Liver (tissue), 8 donors: ENCODE measurements at regions not wholly inside any gene's neighbourhood (a gene's known extent, or its start where the extent isn't known, plus 50 kb on each side); places are given as distances from the start of the nearest gene placed in this dataset.

Experiments
- DNase-seq: peaks from one replicate; pipeline ENCODE4 v3.0.0-alpha.2; 2017; ENCODE audit warnings: low spot score
- H3K27ac ChIP-seq, 2 donors: one replicate each; pipeline ENCODE4 v1.7.0; 2013; ENCODE audit warnings: inconsistent platforms in 2 of 2, low read length in 2 of 2, control low read depth in 1 of 2, low read depth in 1 of 2, mild to moderate bottlenecking in 1 of 2
- H3K27me3 ChIP-seq, 4 donors: one replicate each; pipeline versions ENCODE4 v1.6.1 to v1.7.0; 2013; ENCODE audit warnings: low read length in 3 of 4, inconsistent platforms in 1 of 4, mild to moderate bottlenecking in 1 of 4, moderate library complexity in 1 of 4; ENCODE audit not compliant: control insufficient read depth in 4 of 4, insufficient read depth in 4 of 4
- H3K36me3 ChIP-seq, 4 donors: one replicate each; pipeline versions ENCODE4 v1.6.1 to v1.7.0; 2013; ENCODE audit warnings: low read length in 3 of 4, mild to moderate bottlenecking in 3 of 4, low read depth in 1 of 4, moderate library complexity in 1 of 4; ENCODE audit not compliant: control insufficient read depth in 4 of 4, insufficient read depth in 3 of 4
- H3K4me1 ChIP-seq, 4 donors: one replicate each; pipeline versions ENCODE4 v1.6.1 to v1.7.0; 2013; ENCODE audit warnings: low read length in 3 of 4, mild to moderate bottlenecking in 3 of 4, moderate library complexity in 1 of 4; ENCODE audit not compliant: control insufficient read depth in 4 of 4, insufficient read depth in 4 of 4
- H3K4me3 ChIP-seq, 3 donors: one replicate each; pipeline versions ENCODE4 v1.6.1 to v1.7.0; 2013; ENCODE audit warnings: low read length in 3 of 3, control low read depth in 1 of 3, low read depth in 1 of 3, mild to moderate bottlenecking in 1 of 3
- H3K9ac ChIP-seq, 2 donors: one replicate each; pipeline ENCODE4 v1.7.0; 2013; ENCODE audit warnings: low read length in 2 of 2, mild to moderate bottlenecking in 2 of 2, moderate library complexity in 2 of 2, control low read depth in 1 of 2, low read depth in 1 of 2
- H3K9me3 ChIP-seq, 4 donors: one replicate each; pipeline versions ENCODE4 v1.6.1 to v1.7.0; 2013; ENCODE audit warnings: low read length in 3 of 4; ENCODE audit not compliant: control insufficient read depth in 4 of 4
- EGR1 ChIP-seq, 2 donors: IDR thresholded peaks; 2 replicates each; pipeline ENCODE4 v1.6.1; 2016 to 2018; ENCODE audit warnings: antibody characterized with exemption in 2 of 2, low read depth in 2 of 2
- FOXA1 ChIP-seq: IDR thresholded peaks from 2 replicates; pipeline ENCODE4 v1.6.1; 2016; ENCODE audit warnings: antibody characterized with exemption
- FOXA2 ChIP-seq: IDR thresholded peaks from 2 replicates; pipeline ENCODE4 v1.6.1; 2016; ENCODE audit warnings: antibody characterized with exemption
- GABPA ChIP-seq, 2 donors: IDR thresholded peaks in 1 of 2; conservative IDR thresholded peaks in 1 of 2; 2 replicates each; pipeline ENCODE4 v1.6.1; 2016; ENCODE audit warnings: antibody characterized with exemption in 2 of 2, mild to moderate bottlenecking in 1 of 2, moderate library complexity in 1 of 2
- HNF4A ChIP-seq, 2 donors: conservative IDR thresholded peaks; 2 replicates each; pipeline ENCODE4 v1.6.1; 2016; ENCODE audit warnings: antibody characterized with exemption in 2 of 2, mild to moderate bottlenecking in 2 of 2
- HNF4G ChIP-seq: IDR thresholded peaks from 2 replicates; pipeline ENCODE4 v1.6.1; 2016; ENCODE audit warnings: antibody characterized with exemption
- JUND ChIP-seq, 2 donors: IDR thresholded peaks; 2 replicates each; pipeline ENCODE4 v1.6.1; 2016; ENCODE audit warnings: antibody characterized with exemption in 2 of 2
- NR2F2 ChIP-seq: IDR thresholded peaks from 2 replicates; pipeline ENCODE4 v1.6.1; 2016; ENCODE audit warnings: antibody characterized with exemption
- RAD21 ChIP-seq, 2 donors: IDR thresholded peaks; 2 replicates each; pipeline ENCODE4 v1.6.1; 2016; ENCODE audit warnings: antibody characterized with exemption in 2 of 2, mild to moderate bottlenecking in 2 of 2
- RXRA ChIP-seq, 2 donors: IDR thresholded peaks; 2 replicates each; pipeline ENCODE4 v1.6.1; 2017 to 2018; ENCODE audit warnings: antibody characterized with exemption in 2 of 2, mild to moderate bottlenecking in 1 of 2
- SP1 ChIP-seq: IDR thresholded peaks from 2 replicates; pipeline ENCODE4 v1.6.1; 2018; ENCODE audit warnings: antibody characterized with exemption, mild to moderate bottlenecking
- TAF1 ChIP-seq: conservative IDR thresholded peaks from 2 replicates; pipeline ENCODE4 v1.6.1; 2016; ENCODE audit warnings: antibody characterized with exemption, mild to moderate bottlenecking
- YY1 ChIP-seq: IDR thresholded peaks from 2 replicates; pipeline ENCODE4 v1.6.1; 2016; ENCODE audit warnings: antibody characterized with exemption, mild to moderate bottlenecking
- WGBS: extraction: QIAGEN DNeasy Blood & Tissue Kit; methylation state at CpG from one replicate; pipeline ENCODE4 v1.1.7; 2013; 5-methylcytosine and 5-hydroxymethylcytosine counted together
- TF ChIP-seq, protein P1 (sequence below): IDR thresholded peaks from 2 replicates; pipeline ENCODE4 v1.6.1; 2016; ENCODE audit warnings: antibody characterized with exemption, mild to moderate bottlenecking
- TF ChIP-seq, protein P2 (sequence below): IDR thresholded peaks from 2 replicates; pipeline ENCODE4 v1.6.1; 2016; ENCODE audit warnings: antibody characterized with exemption
- TF ChIP-seq, protein P3 (sequence below): fragments of 150-350 bp; IDR thresholded peaks from 2 replicates; pipeline ENCODE4 v1.5.1; 2017; ENCODE audit warnings: improper control_type of control experiment, low read depth, low read length; ENCODE audit not compliant: missing input control
- TF ChIP-seq, protein P4 (sequence below): IDR thresholded peaks from 2 replicates; pipeline ENCODE4 v1.6.1; 2016; ENCODE audit warnings: antibody characterized with exemption
- TF ChIP-seq, protein P5 (sequence below): IDR thresholded peaks from 2 replicates; pipeline ENCODE4 v1.6.1; 2016; ENCODE audit warnings: antibody characterized with exemption
- donor health status: healthy.
- donor health status: healthy.
- donor health status: healthy.
- donor health status: healthy.
- donor health status: healthy.

DNA sequence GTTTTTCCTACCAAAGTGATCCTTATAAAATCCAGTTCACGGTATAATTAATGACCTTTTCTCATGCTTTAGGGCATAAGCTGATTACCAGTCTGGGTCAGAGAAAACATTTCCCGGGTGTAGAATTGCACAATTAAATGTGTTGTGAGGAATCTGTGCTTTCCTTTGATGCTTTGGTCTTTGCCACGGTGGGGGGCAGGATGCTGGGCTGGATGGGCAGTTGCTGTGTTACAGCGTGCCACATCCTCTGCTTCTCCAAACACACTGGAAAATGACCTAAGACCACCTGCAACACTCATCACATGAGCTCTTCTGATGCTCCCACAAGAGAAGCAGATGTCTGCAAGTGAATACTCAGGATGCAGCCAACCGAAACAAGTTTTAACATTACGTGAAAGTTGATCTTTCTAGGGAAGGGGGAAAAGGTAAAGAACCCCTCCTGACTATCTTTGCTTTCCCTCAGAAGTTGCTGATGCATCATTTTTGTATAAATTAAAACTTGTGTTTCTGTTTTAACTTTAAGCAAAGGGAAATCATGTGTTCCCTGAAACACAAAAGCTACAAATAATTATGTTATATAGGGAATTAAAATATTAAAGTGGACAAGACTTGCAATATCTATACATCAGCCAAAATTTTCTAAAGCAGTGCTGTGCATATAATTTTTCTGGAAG, 515.3 kb upstream of the NR5A2 start:
- Histone ChIP-seq H3K4me1 (no peaks in the 10 kb centered on the region), H3K27me3 (no peaks in the 10 kb centered on the region), H3K9me3 (no peaks in the 10 kb centered on the region), H3K4me3 (no peak overlapping the region), H3K27ac (no peak overlapping the region), H3K9ac (no peak overlapping the region), H3K36me3 (no peaks in the 10 kb centered on the region)
- TF ChIP-seq, protein P1, sequence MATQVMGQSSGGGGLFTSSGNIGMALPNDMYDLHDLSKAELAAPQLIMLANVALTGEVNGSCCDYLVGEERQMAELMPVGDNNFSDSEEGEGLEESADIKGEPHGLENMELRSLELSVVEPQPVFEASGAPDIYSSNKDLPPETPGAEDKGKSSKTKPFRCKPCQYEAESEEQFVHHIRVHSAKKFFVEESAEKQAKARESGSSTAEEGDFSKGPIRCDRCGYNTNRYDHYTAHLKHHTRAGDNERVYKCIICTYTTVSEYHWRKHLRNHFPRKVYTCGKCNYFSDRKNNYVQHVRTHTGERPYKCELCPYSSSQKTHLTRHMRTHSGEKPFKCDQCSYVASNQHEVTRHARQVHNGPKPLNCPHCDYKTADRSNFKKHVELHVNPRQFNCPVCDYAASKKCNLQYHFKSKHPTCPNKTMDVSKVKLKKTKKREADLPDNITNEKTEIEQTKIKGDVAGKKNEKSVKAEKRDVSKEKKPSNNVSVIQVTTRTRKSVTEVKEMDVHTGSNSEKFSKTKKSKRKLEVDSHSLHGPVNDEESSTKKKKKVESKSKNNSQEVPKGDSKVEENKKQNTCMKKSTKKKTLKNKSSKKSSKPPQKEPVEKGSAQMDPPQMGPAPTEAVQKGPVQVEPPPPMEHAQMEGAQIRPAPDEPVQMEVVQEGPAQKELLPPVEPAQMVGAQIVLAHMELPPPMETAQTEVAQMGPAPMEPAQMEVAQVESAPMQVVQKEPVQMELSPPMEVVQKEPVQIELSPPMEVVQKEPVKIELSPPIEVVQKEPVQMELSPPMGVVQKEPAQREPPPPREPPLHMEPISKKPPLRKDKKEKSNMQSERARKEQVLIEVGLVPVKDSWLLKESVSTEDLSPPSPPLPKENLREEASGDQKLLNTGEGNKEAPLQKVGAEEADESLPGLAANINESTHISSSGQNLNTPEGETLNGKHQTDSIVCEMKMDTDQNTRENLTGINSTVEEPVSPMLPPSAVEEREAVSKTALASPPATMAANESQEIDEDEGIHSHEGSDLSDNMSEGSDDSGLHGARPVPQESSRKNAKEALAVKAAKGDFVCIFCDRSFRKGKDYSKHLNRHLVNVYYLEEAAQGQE = no peak
- TF ChIP-seq FOXA2 (no peak), RAD21 (IDR thresholded peaks at IDR 0.05) (no peak), EGR1 (IDR thresholded peaks at IDR 0.05; ENCODE audit: low read depth in 2 of 2) (no peak), HNF4G (no peak), TAF1 (no peak)
- TF ChIP-seq, protein P2, sequence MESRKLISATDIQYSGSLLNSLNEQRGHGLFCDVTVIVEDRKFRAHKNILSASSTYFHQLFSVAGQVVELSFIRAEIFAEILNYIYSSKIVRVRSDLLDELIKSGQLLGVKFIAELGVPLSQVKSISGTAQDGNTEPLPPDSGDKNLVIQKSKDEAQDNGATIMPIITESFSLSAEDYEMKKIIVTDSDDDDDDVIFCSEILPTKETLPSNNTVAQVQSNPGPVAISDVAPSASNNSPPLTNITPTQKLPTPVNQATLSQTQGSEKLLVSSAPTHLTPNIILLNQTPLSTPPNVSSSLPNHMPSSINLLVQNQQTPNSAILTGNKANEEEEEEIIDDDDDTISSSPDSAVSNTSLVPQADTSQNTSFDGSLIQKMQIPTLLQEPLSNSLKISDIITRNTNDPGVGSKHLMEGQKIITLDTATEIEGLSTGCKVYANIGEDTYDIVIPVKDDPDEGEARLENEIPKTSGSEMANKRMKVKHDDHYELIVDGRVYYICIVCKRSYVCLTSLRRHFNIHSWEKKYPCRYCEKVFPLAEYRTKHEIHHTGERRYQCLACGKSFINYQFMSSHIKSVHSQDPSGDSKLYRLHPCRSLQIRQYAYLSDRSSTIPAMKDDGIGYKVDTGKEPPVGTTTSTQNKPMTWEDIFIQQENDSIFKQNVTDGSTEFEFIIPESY = no peak
- no peak for DNase-seq
- 60% methylated on average over 6 of the region's 6 CpGs for WGBS

DNA sequence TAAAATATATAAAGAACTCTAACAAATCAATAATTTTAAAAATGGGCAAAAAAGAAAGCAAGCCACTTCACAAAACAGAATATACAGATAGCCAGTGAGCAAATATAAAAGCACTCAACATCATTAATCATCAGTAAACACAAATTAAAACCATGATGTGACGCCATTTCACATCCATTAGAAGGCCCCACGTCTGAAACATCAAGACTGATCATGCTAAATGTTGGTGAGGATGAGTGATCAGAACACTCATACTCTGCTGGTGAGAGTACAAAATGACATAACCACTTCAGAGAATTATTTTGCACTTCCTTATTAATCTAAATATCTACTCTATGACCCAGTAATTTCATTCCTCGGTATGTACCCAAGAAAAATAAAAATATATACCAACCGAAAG, 512.2 kb upstream of the NR5A2 start:
- Histone ChIP-seq H3K36me3 (no peaks in the 10 kb centered on the region), H3K9me3 (no peaks in the 10 kb centered on the region), H3K27me3 (no peaks in the 10 kb centered on the region), H3K4me1 (no peaks in the 10 kb centered on the region), H3K9ac (no peak overlapping the region), H3K27ac (no peak overlapping the region), H3K4me3 (no peak overlapping the region)
- DNase-seq = no peak
- TF ChIP-seq YY1 (no peak), SP1 (no peak), JUND (IDR thresholded peaks at IDR 0.05) (no peak), HNF4A (conservative IDR thresholded peaks at IDR 0.05) (no peak), RAD21 (IDR thresholded peaks at IDR 0.05) (no peak), RXRA (IDR thresholded peaks at IDR 0.05) (no peak), HNF4G (no peak), FOXA1 (no peak), NR2F2 (no peak), TAF1 (no peak), EGR1 (IDR thresholded peaks at IDR 0.05; ENCODE audit: low read depth in 2 of 2) (no peak), GABPA (IDR thresholded peaks at IDR 0.05 in 1 of 2, conservative IDR thresholded peaks at IDR 0.05 in 1 of 2) (no peak)
- TF ChIP-seq, protein P3, sequence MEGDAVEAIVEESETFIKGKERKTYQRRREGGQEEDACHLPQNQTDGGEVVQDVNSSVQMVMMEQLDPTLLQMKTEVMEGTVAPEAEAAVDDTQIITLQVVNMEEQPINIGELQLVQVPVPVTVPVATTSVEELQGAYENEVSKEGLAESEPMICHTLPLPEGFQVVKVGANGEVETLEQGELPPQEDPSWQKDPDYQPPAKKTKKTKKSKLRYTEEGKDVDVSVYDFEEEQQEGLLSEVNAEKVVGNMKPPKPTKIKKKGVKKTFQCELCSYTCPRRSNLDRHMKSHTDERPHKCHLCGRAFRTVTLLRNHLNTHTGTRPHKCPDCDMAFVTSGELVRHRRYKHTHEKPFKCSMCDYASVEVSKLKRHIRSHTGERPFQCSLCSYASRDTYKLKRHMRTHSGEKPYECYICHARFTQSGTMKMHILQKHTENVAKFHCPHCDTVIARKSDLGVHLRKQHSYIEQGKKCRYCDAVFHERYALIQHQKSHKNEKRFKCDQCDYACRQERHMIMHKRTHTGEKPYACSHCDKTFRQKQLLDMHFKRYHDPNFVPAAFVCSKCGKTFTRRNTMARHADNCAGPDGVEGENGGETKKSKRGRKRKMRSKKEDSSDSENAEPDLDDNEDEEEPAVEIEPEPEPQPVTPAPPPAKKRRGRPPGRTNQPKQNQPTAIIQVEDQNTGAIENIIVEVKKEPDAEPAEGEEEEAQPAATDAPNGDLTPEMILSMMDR = no peak
- TF ChIP-seq, protein P1 = no peak
- TF ChIP-seq, protein P4, sequence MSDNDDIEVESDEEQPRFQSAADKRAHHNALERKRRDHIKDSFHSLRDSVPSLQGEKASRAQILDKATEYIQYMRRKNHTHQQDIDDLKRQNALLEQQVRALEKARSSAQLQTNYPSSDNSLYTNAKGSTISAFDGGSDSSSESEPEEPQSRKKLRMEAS = no peak
- TF ChIP-seq, protein P5, sequence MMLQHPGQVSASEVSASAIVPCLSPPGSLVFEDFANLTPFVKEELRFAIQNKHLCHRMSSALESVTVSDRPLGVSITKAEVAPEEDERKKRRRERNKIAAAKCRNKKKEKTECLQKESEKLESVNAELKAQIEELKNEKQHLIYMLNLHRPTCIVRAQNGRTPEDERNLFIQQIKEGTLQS = no peak
- TF ChIP-seq, protein P2 = no peak
- 66% methylated on average over 4 of the region's 4 CpGs for WGBS
